22Rv1 (cell line): ENCODE measurements at regions not wholly inside any gene's neighbourhood (a gene's known extent, or its start where the extent isn't known, plus 50 kb on each side); places are given as distances from the start of the nearest gene placed in this dataset.

Source experiments
- H3K27ac ChIP-seq: fragments of 450-650 bp; 2 replicates; pipeline ENCODE4 v1.5.1; 2017
- CTCF ChIP-seq: fragments of 450-650 bp; IDR thresholded peaks from 2 replicates; pipeline ENCODE4 v1.5.1; 2017; ENCODE audit warnings: mild to moderate bottlenecking
- ZFX ChIP-seq: fragments of 450-650 bp; IDR thresholded peaks from 2 replicates; pipeline ENCODE4 v1.6.1; 2017; ENCODE audit warnings: antibody characterized with exemption, borderline replicate concordance

- TF ChIP-seq ZFX: no peak
- peak; percentile 57 for TF ChIP-seq CTCF
- no peak overlapping the region for H3K27ac ChIP-seq
These were observed 51.8 kb upstream of the ANK3 start for GRCh38 chr10:60441515-60441914.

- TF ChIP-seq CTCF (no peak), ZFX (no peak)
- no peak overlapping the region for H3K27ac ChIP-seq
These were observed 50.0 kb upstream of the ANK3 start for GRCh38 chr10:60439641-60440040.
